ENCODE measurements at regions not wholly inside any gene's neighbourhood (a gene's known extent, or its start where the extent isn't known, plus 50 kb on each side); places are given as distances from the start of the nearest gene placed in this dataset.

DNA sequence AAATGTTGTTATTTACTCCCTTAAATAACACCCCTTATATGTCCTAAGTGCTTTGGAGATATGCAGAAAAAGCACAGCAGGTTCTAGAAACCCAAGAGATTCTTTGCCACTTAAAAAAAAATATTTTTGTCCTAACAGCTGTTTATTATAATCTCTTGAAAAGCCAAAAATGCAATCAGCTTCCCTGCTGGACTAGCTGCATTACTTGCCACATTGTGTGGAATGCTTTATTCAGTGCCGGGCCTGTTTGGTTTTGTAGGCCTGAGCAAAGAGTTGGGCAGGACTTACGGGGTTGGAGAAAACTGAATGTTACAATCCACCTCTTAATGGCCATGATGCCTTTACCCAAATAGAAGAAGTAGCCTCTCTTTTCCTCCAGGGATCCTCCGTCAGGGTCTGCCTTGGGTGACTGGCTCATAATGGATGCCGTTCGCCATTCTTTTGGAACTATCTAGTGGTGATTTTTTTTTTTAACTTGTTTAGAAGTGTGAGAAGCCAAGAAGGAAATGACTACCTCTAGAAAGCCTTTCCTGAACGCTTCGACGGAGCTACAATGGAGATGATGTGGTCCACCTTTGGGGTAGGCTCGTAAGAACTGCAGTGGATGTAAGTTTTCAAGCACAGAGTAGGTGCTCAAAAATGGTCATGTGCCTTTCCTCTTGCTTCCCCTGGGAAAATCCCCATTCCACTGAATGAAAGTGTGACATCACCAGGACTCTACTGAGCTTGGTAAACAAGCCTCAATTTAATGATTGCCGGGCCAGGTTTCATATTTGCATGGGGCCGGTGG lies 241.3 kb upstream of the NCAM1 start:
- TF ChIP-seq EZH2 (IDR thresholded peaks at IDR 0.05; ENCODE audit: borderline replicate concordance, low read length): no peak
- TF ChIP-seq, protein P1, sequence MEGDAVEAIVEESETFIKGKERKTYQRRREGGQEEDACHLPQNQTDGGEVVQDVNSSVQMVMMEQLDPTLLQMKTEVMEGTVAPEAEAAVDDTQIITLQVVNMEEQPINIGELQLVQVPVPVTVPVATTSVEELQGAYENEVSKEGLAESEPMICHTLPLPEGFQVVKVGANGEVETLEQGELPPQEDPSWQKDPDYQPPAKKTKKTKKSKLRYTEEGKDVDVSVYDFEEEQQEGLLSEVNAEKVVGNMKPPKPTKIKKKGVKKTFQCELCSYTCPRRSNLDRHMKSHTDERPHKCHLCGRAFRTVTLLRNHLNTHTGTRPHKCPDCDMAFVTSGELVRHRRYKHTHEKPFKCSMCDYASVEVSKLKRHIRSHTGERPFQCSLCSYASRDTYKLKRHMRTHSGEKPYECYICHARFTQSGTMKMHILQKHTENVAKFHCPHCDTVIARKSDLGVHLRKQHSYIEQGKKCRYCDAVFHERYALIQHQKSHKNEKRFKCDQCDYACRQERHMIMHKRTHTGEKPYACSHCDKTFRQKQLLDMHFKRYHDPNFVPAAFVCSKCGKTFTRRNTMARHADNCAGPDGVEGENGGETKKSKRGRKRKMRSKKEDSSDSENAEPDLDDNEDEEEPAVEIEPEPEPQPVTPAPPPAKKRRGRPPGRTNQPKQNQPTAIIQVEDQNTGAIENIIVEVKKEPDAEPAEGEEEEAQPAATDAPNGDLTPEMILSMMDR (conservative IDR thresholded peaks at IDR 0.05 in 1 of 2, IDR thresholded peaks at IDR 0.05 in 1 of 2; ENCODE audit: extremely low read depth in 1 of 2, insufficient read depth in 1 of 2, low read depth in 1 of 2, low read length in 2 of 2): no peak
